ENCODE measurements at regions not wholly inside any gene's neighbourhood (a gene's known extent, or its start where the extent isn't known, plus 50 kb on each side); places are given as distances from the start of the nearest gene placed in this dataset.

DNA sequence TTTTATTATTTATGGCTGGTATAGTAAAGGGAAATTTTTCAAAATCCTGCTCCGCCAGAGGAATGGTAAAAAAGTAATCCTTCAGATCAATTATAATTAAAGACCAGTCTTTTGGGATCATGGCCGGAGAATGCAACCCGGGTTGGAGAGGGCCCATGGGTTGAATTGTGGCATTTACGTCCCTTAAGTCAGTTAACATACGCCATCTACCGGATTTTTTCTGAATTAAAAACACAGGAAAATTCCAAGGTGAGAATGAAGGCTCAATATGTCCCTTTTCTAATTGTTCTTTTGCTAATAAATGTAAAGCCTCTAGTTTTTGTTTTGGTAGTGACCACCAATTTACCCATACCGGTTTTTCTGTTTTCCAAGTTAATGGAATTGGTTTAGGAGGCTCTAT lies 602.8 kb downstream of the ALG10 start:
- no TSS peak for BruUV-seq (replicated peaks)
- Mint-ChIP-seq H3K4me3 (ENCODE audit: unreplicated experiment) (no peak overlapping the region), H3K4me1 (ENCODE audit: insufficient read depth, unreplicated experiment) (no peaks in the 10 kb centered on the region), H3K36me3 (ENCODE audit: insufficient read depth, unreplicated experiment) (no peaks in the 10 kb centered on the region), H3K27me3 (ENCODE audit: insufficient read depth, unreplicated experiment) (no peaks in the 10 kb centered on the region), H3K9me3 (ENCODE audit: unreplicated experiment) (peaks cover 10% of the 10 kb centered on the region), H3K27ac (ENCODE audit: low read depth, unreplicated experiment) (no peak overlapping the region)
- TF ChIP-seq, protein P1, sequence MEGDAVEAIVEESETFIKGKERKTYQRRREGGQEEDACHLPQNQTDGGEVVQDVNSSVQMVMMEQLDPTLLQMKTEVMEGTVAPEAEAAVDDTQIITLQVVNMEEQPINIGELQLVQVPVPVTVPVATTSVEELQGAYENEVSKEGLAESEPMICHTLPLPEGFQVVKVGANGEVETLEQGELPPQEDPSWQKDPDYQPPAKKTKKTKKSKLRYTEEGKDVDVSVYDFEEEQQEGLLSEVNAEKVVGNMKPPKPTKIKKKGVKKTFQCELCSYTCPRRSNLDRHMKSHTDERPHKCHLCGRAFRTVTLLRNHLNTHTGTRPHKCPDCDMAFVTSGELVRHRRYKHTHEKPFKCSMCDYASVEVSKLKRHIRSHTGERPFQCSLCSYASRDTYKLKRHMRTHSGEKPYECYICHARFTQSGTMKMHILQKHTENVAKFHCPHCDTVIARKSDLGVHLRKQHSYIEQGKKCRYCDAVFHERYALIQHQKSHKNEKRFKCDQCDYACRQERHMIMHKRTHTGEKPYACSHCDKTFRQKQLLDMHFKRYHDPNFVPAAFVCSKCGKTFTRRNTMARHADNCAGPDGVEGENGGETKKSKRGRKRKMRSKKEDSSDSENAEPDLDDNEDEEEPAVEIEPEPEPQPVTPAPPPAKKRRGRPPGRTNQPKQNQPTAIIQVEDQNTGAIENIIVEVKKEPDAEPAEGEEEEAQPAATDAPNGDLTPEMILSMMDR (IDR thresholded peaks at IDR 0.05; ENCODE audit: unreplicated experiment) = peak; percentile 37
- ChIA-PET CTCF (interaction anchor here (0.6 to 0.8 kb wide), 5 partner anchors 11 to 1903 kb away, joined by 3 to 5 read pairs (median 3); no protein-coding TSS in a partner anchor), POLR2A (no interaction called here)
- DNase-seq (ENCODE audit: unreplicated experiment) = peak; percentile 37
- intact Hi-C loops (cut with micrococcal nuclease) = loop anchor here (1.0 to 2.0 kb wide), 3 partner anchors 406 to 587 kb away; no protein-coding TSS in a partner anchor

DNA sequence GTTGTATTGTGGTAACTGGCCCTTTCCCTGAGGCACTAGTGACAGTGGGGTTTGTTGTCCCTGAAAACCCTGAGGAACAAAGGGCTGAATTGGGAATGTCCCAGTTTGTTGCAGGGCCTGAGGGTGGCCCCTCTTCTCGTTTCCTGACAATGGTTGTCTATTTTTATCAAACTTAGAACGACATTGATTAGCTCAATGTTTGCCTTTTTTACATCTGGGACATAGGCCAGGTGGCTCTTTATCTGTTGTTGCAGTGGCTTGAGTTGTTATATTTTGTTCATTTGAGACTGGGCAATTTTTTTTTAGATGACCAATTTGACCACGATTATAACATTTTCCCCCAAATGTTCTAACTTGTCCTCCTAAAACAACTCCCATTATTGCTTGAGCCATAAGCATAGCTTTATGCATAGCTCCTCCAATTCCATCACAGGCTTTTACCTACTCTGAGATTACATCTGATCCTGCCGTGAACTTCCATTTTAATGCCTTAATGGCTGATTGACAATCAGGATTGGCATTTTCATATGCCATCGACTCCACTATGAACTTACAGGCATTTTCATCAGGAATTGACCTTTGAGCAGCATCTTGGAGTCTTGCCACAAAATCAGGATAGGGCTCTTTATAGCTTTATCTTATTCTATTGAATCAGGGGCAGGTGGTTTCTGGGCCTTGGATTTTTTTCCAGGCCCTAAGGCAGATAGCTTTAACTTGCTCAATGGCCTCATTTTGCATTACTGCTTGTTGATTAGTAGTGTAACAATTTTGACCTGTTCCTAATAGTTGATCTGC lies 604.3 kb downstream of the ALG10 start:
- BruUV-seq (replicated peaks) = no TSS peak
- intact Hi-C loops (cut with micrococcal nuclease) = no loop called here
- POLR2A ChIA-PET = no interaction called here
- CTCF ChIA-PET = interaction anchor here (0.6 to 1.5 kb wide), 7 partner anchors 12 to 598 kb away, joined by 3 to 6 read pairs (median 3); no protein-coding TSS in a partner anchor
- Mint-ChIP-seq H3K27me3 (ENCODE audit: insufficient read depth, unreplicated experiment) (no peaks in the 10 kb centered on the region), H3K4me3 (ENCODE audit: unreplicated experiment) (no peak overlapping the region), H3K36me3 (ENCODE audit: insufficient read depth, unreplicated experiment) (no peaks in the 10 kb centered on the region), H3K27ac (ENCODE audit: low read depth, unreplicated experiment) (no peak overlapping the region), H3K9me3 (ENCODE audit: unreplicated experiment) (peaks cover 10% of the 10 kb centered on the region), H3K4me1 (ENCODE audit: insufficient read depth, unreplicated experiment) (no peaks in the 10 kb centered on the region)
- no peak for DNase-seq (ENCODE audit: unreplicated experiment)
- TF ChIP-seq, protein P1 (IDR thresholded peaks at IDR 0.05; ENCODE audit: unreplicated experiment) = no peak

All from MCF 10A (cell line).